NCI-H748 (cell line): ENCODE measurements at regions not wholly inside any gene's neighbourhood (a gene's known extent, or its start where the extent isn't known, plus 50 kb on each side); places are given as distances from the start of the nearest gene placed in this dataset.

ENCODE experiments used
- DNase-seq: peaks from one replicate; lab custom pipeline; 2025; ENCODE audit not compliant: unreplicated experiment; lab: John Stamatoyannopoulos, UW

GRCh38 chr6:108778421-108779186 is 69.6 kb upstream of the ARMC2 start:
- DNase-seq = no peak

- no peak for DNase-seq
These were observed 68.5 kb upstream of the ARMC2 start for GRCh38 chr6:108779536-108780275.

- no peak for DNase-seq
These were observed 67.4 kb upstream of the ARMC2 start for GRCh38 chr6:108780784-108781183.

DNA sequence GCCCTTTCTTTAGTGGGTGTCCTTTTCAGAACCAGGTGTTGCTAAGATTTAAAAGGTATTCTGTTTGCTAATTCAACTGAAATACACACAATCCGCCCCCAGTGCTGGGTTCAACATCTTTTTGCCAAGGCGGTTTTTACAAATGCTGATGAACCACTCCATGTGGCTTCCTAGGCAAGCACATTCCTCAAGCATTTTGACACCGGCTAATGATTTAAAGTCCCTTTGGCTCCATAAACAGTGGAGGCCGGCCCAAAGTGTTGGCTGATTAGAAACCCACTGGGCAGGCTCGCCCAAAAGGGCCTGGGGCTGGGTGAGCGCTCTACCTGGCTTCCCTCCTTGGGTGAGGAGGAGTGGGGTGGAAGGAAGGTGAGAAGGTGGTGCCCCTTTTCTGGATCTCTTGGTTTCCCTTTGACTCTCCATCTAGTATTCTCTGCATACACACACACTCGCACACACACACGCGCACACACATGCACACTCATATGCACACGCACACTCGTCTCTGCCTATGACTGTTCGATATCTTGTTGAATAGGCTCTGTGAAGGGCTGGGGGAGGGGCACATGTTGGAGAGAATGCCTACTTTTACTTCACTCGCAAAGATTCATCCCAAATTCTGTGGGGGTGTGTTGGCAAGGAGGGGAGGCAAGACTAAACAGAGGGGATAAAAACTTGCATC is 66.7 kb upstream of the ARMC2 start:
- DNase-seq = no peak

DNA sequence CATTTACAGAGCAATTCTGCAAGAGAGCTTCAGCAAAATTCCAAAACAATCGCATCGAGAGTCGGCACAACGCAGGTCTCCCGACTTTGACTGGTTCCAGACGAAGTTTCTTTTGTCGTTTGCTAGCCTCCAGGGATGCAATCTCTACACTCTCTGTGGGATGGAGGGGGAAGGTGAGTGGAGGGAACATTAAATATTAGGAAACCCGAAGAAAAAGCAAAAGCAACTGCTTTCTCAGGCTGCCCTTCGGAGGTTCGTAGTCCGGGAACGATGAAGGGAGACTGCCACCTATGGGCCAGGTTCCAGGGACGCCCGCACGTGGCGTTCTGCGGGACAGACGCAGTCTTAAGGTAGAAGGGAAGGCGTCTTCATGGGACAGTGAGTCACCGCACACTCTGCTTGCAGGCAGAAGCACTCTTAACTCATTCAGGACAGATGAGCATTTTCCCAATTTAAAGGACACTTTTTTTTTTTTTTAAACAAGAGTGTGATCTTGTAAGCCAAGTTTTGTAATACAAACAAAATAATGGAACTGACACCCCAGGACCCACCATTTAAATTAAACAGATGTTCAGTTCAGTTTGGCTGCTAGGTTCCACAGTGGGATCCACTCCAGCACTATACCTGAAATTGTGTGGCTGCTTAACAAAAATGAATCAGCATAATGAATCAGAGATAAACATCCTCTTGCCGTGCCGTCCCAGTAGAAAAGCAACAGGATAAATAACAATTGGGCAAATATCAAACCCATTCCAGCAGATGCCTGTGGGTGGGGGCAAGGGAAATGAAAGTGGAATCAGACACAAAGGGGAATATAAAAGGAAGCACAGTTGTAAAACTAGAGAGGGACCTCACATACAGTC is 65.8 kb upstream of the ARMC2 start:
- peak; percentile 65 for DNase-seq

GRCh38 chr6:108785653-108786052 is 62.6 kb upstream of the ARMC2 start:
- DNase-seq = no peak

DNA sequence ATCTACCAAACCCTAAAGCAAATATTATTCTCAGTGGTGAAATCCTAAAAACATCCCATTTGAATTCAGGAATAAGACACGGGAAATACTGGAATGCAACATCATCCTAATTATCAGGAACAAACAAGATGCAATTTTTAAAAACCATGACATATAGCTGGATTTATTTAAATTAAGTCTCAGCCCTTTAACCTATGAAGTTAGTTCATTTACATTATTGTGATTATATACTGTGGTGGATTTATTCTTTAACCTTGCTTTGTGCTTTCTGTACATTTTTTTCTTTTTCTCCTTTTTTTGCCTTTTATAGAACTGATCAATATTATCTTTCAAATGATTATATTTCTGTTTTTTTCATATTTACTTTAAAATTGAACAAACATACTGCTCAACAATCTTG is 59.8 kb upstream of the ARMC2 start:
- DNase-seq = no peak

GRCh38 chr6:108789475-108789874 is 58.7 kb upstream of the ARMC2 start:
- DNase-seq = no peak

- DNase-seq = no peak
These were observed 56.5 kb upstream of the ARMC2 start for GRCh38 chr6:108791700-108792099.

GRCh38 chr6:108793516-108794251 is 54.5 kb upstream of the ARMC2 start:
- DNase-seq = no peak

- DNase-seq = no peak
These were observed 53.1 kb upstream of the ARMC2 start for GRCh38 chr6:108795122-108795521.

DNA sequence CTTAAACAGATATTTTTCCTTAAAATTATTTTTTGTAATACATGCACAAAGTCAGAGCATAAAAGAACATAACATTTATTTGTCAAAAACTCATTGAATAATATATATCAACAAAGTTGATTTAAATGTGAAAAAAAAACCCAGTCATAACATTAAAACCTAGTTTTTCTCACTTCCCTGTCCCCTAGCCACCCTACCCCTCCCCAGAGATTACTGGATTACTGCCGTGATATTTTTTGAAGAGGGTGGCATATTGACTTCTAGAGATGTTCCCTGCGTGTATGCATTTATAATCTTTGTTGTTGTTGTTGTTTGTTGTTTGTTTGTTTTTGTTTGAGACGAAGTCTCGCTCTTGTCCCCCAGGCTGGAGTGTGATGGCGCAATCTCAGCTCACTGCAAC is 52.4 kb upstream of the ARMC2 start:
- no peak for DNase-seq

DNA sequence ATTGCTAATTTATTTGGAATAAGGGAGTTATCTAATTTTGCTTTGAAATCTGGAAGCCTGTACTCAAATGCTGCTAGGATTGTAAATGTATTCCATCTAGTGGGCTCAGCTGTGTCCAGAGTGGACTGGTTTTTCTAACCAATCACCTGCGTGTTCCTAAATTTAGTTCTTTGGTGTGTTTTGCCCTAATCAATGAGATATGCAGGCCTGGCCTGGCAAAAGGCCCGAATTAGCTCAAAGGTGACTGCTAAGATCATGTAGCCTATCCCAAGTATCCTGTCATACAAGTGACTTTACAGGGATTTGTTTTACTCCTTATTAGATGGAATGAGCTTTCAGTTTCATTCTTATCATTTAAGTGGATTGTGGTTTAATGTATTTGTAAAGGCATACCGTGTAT is 51.3 kb upstream of the ARMC2 start:
- DNase-seq = no peak

DNA sequence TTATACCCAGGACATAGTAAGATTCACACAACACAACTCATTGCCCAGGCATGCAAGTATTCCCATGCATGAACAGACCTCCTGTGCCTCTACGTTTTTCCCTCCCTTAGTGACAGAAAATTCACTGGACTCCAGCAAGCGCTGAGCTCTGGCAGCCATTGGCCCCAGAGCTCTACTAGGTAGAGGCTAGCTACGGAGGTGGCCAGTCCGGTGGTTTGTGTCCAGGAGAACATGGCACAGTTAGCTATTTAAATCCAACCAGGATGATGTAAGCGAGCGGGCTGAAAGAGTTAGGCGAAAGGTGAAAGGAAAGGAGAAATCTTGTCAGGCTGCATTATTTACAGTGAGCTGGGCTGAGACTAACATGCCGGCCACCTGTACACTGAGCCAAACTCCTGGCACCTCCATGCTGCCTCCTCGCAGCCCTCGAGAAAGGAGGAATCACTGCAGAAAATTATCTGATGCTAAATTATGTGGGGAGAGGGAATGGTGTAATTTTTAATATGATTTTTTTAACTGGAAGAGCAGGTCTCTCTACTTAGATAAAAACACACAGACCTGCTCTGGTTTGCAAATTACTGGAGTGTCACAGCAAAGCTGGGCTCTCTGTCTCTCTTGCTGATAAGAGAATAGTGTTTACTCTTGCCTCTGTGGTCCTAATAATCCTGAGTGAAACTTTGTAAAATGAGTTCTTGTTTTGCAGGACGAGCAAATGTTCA is 50.1 kb upstream of the ARMC2 start:
- DNase-seq = no peak
